Activated T-helper 9 cell treated with anti-CD3 and anti-CD28 coated beads, Interleukin-2, amount 50 U/mL, for 16 hours (primary cell): ENCODE measurements at regions not wholly inside any gene's neighbourhood (a gene's known extent, or its start where the extent isn't known, plus 50 kb on each side); places are given as distances from the start of the nearest gene placed in this dataset.
"Not testable (repeated sequence)": the region's sequence is repeated elsewhere in the genome, so short reads cannot be mapped to it uniquely, and the experiment has no call there.

ENCODE experiments used
- DNase-seq: peaks from one replicate; pipeline ENCODE4 v3.0.0-alpha.2; 2020; ENCODE audit warnings: low read depth

GRCh38 chr2:11073251-11073650 lies 82.0 kb upstream of the SLC66A3 start:
- no peak for DNase-seq

- DNase-seq: no peak
Measured at GRCh38 chr2:11073776-11074175, 81.5 kb upstream of the SLC66A3 start.

- no peak for DNase-seq
Measured at GRCh38 chr2:11074246-11074820, 80.9 kb upstream of the SLC66A3 start.

GRCh38 chr2:11075221-11075620 lies 80.0 kb upstream of the SLC66A3 start:
- no peak for DNase-seq

GRCh38 chr2:11077411-11077810 lies 77.9 kb upstream of the SLC66A3 start:
- DNase-seq: no peak

- DNase-seq: no peak
Measured at GRCh38 chr2:11079136-11079824, 76.0 kb upstream of the SLC66A3 start.

GRCh38 chr2:11080253-11081115 lies 74.8 kb upstream of the SLC66A3 start:
- DNase-seq: no peak

GRCh38 chr2:11082880-11083279 lies 72.4 kb upstream of the SLC66A3 start:
- DNase-seq: no peak

GRCh38 chr2:11088821-11089220 lies 66.4 kb upstream of the SLC66A3 start:
- DNase-seq: not testable (repeated sequence)

- no peak for DNase-seq
Measured at GRCh38 chr2:11090187-11090586, 65.1 kb upstream of the SLC66A3 start.

GRCh38 chr2:11092701-11093335 lies 62.4 kb upstream of the SLC66A3 start:
- DNase-seq: no peak

GRCh38 chr2:11093467-11093866 lies 61.8 kb upstream of the SLC66A3 start:
- DNase-seq: no peak

- DNase-seq: no peak
Measured at GRCh38 chr2:11094021-11094810, 61.1 kb upstream of the SLC66A3 start.

GRCh38 chr2:11096591-11096990 lies 58.7 kb upstream of the SLC66A3 start:
- no peak for DNase-seq

- no peak for DNase-seq
Measured at GRCh38 chr2:11097038-11097720, 58.1 kb upstream of the SLC66A3 start.

- no peak for DNase-seq
Measured at GRCh38 chr2:11097854-11098387, 57.3 kb upstream of the SLC66A3 start.

GRCh38 chr2:11099122-11100065 lies 55.9 kb upstream of the SLC66A3 start:
- no peak for DNase-seq

GRCh38 chr2:11100130-11100529 lies 55.1 kb upstream of the SLC66A3 start:
- no peak for DNase-seq

GRCh38 chr2:11100976-11101375 lies 54.3 kb upstream of the SLC66A3 start:
- no peak for DNase-seq

- DNase-seq: no peak
Measured at GRCh38 chr2:11101430-11101829, 53.8 kb upstream of the SLC66A3 start.
